Esophagus muscularis mucosa (tissue), 4 donors: ENCODE measurements at regions not wholly inside any gene's neighbourhood (a gene's known extent, or its start where the extent isn't known, plus 50 kb on each side); places are given as distances from the start of the nearest gene placed in this dataset.

ENCODE experiments used
- EP300 ChIP-seq: sonication (generic); formaldehyde crosslinking; IDR thresholded peaks from one replicate; pipeline ENCODE4 v1.6.1; 2017; ENCODE audit warnings: antibody characterized with exemption
- POLR2A ChIP-seq: fragments of 450-650 bp; IDR thresholded peaks from one replicate; pipeline ENCODE4 v1.6.1; 2017; ENCODE audit warnings: antibody characterized with exemption, moderate library complexity, mild to moderate bottlenecking, low read depth
- POLR2AphosphoS5 ChIP-seq, 2 donors: sonication (generic); formaldehyde crosslinking; IDR thresholded peaks; one replicate each; pipeline ENCODE4 v1.6.1; 2017; ENCODE audit warnings: antibody characterized with exemption in 2 of 2
- TF ChIP-seq, protein P1 (sequence below), 3 experiments: fragments of 200-600 bp in 2 of 3; fragments of 450-650 bp in 1 of 3; sonication (generic) in 2 of 3; IDR thresholded peaks; one replicate each; pipeline ENCODE4 v1.5.1; 2017 to 2019; ENCODE audit warnings: antibody characterized with exemption in 3 of 3, mild to moderate bottlenecking in 2 of 3, moderate library complexity in 1 of 3

DNA sequence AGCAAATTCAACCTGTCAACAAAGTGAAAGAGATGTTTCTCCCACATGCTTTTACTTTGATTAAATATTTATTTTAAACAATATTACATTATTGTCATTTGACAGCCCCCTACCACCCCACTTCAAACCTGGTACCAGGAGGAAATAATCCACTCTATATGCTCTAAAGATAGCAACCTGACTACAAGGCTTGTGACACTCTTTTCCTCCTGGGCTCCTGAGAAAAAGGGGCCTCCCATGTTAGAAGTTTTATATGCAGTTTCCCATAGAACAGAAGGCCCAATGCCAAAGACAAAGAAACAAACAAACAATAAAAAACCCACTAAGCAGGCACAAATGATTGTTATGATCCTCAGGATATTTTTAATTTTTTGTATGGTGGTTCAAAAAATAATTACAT, 73.6 kb downstream of the RPS29 start:
- TF ChIP-seq, protein P1, sequence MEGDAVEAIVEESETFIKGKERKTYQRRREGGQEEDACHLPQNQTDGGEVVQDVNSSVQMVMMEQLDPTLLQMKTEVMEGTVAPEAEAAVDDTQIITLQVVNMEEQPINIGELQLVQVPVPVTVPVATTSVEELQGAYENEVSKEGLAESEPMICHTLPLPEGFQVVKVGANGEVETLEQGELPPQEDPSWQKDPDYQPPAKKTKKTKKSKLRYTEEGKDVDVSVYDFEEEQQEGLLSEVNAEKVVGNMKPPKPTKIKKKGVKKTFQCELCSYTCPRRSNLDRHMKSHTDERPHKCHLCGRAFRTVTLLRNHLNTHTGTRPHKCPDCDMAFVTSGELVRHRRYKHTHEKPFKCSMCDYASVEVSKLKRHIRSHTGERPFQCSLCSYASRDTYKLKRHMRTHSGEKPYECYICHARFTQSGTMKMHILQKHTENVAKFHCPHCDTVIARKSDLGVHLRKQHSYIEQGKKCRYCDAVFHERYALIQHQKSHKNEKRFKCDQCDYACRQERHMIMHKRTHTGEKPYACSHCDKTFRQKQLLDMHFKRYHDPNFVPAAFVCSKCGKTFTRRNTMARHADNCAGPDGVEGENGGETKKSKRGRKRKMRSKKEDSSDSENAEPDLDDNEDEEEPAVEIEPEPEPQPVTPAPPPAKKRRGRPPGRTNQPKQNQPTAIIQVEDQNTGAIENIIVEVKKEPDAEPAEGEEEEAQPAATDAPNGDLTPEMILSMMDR (IDR thresholded peaks at IDR 0.05): no peak
- TF ChIP-seq POLR2A: no peak
- no peak for TF ChIP-seq POLR2AphosphoS5 (IDR thresholded peaks at IDR 0.05)
- no peak for TF ChIP-seq EP300
